Stimulated activated CD4-positive, alpha-beta T cell treated with anti-CD3 and anti-CD28 coated beads, Interleukin-15, amount 100 ng/mL, for 1 hour (primary cell): ENCODE measurements at regions not wholly inside any gene's neighbourhood (a gene's known extent, or its start where the extent isn't known, plus 50 kb on each side); places are given as distances from the start of the nearest gene placed in this dataset.

Experiments
- DNase-seq, 2 donors: peaks; one replicate each; pipeline ENCODE4 v3.0.0-alpha.2; 2020; ENCODE audit warnings: low read depth in 1 of 2, low spot score in 1 of 2

- DNase-seq, result no peak
These were observed 388.0 kb downstream of the LMO7 start for GRCh38 chr13:76024151-76024550.

DNA sequence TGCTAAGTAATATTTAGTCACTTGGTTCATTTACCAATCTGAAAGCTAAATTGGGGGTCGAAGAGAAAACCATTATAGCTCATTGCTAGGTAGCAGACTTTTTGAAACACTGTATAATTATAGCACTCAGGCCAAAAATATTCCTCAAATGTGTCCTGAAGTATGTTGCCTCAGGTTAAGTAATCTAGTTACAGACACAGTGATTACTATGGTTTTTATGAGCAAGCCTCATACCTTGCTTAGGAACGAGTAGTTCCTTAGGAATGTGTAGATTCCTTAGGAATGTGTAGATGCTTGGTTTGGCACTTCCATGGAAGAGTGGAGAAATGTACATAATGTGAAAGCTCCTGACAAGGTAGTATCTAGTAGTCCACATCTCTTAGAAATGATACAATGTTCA lies 387.5 kb downstream of the LMO7 start:
- DNase-seq, result no peak

GRCh38 chr13:76020421-76020955 lies 384.4 kb downstream of the LMO7 start:
- no peak for DNase-seq

- DNase-seq, result no peak
These were observed 383.4 kb downstream of the LMO7 start for GRCh38 chr13:76019421-76020044.

GRCh38 chr13:76017861-76018556 lies 381.9 kb downstream of the LMO7 start:
- no peak for DNase-seq

DNA sequence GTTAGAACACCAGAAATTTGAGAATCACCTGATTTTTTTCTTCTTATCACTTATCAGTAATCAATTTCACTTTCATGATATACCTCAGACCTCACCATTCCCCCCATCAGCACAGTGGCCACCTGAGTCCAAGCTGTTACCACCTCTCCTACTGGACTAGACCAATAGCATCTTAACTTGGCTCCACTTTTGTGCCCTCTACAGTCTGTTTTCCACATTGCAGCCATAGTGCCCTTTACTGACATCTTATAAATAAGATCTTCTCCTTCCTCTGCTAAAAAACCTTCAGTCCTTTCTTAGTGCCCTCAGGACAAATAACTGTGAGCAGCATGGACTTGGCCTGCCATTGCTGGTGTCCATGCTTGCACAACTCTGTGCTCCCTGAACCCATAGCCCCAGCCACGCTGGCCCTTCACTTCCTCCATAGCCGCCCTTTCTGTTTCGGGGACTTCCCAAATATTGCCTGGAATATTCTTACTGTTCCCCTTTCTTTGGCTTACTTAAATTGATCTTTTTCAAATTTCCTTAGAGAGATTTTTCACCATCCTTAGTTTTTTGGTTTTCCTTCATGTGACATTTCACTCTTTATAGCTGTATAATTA lies 380.8 kb downstream of the LMO7 start:
- no peak for DNase-seq

DNA sequence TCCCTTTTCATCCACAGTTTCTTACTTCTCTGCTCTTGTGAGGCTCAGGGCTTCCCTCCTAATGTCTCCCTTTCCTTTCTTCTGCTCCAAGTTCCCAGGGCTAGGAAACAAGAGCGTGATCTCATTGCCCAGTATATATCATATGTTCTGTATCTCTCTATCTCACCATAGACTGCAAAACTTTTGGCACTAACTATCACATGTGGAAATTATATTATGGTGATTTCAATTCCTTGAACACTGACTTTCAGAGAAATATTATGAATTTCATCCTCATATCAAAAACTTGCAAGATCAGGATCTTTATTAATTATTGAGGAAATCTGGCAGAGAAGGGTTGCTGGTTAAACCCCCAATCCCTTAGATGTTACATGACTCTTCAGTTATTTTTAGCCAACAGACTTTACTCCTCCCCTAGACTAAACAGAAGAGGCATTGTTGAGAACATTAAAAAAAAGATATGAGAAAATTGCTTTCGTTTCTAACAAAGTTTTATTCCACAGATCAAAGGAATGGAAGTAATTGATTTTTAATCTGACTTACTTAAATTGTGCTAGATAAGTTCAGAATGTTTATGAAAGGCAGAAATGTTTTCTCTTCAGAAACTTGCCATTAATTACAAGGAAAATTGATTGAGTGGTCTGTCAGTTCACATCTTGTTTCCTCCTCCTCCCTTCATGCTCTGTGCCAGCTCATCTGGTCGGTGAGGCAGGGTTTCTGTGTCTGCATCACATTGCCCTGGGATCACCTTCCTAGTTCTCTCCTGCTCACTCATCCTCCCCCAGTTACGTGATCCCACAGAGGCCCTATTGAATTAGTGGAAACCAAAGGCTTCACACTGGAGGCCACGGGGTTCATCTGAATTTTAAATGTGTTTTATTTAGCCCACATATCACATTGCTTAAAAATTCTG lies 378.5 kb downstream of the LMO7 start:
- no peak for DNase-seq

DNA sequence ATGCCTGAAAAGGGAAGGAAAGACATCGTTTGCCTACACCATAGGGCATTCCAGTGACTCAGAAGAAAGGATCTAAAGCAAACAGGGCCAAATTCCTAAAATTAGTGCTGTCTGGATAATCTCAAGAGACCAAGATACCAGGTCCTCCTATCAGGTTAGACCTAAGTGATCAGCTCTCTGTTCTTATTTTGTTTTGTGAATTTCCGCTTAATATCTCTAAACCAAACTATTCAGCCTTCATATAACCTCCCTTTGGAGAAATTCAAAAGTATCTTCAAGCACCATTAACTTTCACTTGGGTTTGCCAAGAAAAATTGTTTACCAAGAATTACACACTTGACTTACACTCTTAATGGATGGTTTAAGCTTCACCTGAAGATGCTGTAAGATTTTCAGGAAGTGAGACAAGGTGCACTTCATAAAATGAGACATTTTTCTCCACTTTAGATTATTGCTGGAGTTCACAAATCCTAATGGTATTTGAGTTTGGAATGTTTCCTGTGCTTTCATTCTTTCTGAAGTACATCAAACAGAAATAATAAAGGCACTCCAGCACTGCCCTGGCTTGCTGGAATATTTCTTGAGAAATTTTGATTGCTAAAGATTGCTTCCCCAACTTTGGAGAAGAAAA lies 376.1 kb downstream of the LMO7 start:
- DNase-seq, result no peak

DNA sequence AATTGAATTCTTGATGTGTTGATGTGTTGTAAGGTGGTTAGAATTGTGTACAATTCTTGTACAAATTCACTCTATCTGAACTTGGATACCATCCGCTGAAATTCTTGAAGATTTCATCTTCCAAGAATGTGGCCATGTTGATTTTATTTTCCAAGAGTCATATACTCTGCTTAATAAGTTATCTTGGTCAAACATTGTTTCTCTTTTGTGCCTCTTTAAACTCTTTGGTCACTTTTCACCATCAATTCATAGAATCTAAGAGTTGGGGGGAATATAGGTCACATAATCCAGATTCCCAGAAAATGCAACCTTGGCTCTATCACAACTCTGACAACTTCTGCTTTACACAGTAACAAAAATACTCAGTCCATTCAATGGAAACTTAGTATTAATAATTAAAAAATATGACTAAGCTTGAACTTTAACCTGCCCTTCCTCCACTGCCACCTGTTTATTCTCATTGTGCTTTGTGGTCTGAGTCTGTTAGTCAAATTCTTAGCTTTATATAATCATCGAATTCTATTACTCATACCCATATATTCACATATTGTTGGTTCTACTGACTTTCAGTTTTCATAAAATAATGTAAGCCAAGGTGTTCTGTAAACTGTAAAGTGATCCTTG lies 373.2 kb downstream of the LMO7 start:
- no peak for DNase-seq

DNA sequence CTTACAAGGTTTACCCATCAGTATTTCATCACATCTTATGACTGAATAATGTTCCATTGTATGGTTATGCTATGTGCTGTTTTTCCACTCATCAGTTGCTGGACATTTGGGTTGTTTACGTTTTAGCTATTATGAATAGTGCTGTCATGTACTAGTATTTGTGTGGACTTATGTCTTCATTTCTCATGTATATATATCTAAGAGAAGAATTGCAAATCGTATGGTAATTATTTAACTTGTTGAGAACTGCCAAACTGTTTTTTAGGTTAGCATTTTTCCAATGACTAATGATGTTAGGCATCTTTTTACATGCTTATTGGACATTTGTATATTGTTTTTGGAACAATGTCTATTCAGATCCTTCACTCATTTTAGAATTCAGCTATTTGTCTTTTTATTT lies 368.3 kb downstream of the LMO7 start:
- no peak for DNase-seq

DNA sequence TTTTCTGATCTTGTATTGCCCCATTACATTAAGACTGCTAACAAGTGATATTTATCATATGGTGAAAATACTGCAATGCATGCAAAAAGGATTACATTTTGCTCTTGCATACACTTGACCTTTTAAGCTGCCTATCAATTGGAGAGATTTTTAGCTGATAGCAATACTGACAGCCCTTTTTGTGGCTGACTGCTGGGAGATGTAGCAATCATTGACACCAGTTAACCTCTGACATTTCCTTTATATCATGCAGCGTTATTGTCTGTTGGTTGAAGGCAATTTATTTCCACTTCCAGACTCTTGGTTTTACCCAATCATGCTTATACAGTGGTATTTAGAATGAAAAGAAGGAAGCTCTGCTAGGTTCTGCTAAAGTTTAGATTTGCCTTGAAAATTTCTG lies 364.0 kb downstream of the LMO7 start:
- no peak for DNase-seq

GRCh38 chr13:75996582-75996981 lies 360.5 kb downstream of the LMO7 start:
- no peak for DNase-seq

GRCh38 chr13:75995966-75996365 lies 359.8 kb downstream of the LMO7 start:
- no peak for DNase-seq

DNA sequence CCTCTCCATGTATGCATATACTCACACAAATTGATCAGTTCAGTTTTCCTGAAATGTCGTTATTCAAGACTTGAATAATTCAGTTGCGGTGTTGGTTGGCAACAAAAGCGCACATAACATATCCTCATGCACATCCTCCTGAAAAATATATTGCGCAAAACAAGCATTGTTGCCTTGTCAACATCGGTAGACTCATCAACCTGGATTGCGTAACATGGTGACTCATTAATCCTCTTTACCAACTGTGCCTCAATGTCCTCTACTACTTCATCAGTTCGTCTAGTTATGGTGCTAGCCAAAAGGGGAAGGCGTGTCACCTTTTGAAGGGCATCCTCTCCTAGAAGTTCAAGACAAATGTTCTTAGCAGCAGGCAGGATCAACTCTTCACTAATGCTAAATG lies 357.7 kb downstream of the LMO7 start:
- DNase-seq, result no peak

GRCh38 chr13:75993241-75993640 lies 357.1 kb downstream of the LMO7 start:
- DNase-seq, result no peak

DNA sequence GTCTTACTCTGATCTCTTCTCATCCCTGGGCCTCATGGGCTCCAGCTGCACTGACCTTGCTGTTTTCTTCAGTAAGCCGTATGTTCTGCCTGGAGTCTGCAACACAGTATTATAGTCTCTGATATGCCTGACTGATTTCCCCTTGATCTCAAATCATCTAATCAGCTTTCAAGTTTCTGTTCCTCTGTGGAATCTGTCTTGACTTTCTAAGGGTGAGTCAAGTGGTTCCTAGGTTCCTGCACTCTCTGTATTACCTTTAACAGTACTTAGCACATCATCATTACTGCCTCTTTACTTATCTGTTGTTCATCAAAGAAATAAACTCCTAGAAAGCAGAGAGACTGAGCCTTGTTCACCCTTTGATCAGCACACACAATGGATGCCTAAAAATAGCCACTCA lies 350.7 kb downstream of the LMO7 start:
- no peak for DNase-seq

DNA sequence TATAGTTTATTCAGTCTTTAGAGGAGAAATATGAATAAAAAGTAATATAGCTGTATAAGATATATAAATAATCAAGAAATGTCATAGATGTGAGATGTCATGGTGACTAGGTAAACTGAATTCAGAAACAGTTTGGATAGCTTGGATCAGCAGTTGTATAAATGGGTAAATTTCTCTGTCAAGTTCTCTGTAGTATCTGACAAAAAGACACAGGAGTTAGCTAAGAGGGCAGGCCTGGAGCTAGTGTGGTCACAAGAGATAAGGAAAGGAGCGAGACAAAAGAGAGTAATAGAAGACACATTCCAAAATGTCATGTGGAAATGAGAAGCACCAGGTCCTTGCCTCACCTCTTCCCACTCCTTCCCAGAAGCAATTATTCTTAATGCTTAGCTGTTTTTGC lies 349.0 kb downstream of the LMO7 start:
- DNase-seq, result no peak

DNA sequence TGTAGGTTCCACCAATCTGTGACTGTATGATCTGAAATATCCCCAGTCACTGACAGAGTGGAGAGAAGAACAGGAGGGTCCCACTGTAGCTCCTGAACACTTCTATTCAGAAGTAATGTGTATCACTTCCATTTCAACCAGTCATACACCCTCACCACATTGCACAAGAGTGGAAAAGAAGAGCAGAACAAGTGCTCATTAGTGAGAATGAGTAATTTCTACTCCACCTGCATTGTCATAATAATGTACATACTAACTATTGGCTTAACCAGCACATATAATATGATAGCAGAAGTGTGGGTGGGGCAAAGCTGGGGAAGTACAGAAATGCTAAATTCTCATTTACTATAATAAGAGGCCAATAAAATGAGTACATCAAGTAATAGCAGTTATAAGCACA lies 342.7 kb downstream of the LMO7 start:
- DNase-seq, result no peak

DNA sequence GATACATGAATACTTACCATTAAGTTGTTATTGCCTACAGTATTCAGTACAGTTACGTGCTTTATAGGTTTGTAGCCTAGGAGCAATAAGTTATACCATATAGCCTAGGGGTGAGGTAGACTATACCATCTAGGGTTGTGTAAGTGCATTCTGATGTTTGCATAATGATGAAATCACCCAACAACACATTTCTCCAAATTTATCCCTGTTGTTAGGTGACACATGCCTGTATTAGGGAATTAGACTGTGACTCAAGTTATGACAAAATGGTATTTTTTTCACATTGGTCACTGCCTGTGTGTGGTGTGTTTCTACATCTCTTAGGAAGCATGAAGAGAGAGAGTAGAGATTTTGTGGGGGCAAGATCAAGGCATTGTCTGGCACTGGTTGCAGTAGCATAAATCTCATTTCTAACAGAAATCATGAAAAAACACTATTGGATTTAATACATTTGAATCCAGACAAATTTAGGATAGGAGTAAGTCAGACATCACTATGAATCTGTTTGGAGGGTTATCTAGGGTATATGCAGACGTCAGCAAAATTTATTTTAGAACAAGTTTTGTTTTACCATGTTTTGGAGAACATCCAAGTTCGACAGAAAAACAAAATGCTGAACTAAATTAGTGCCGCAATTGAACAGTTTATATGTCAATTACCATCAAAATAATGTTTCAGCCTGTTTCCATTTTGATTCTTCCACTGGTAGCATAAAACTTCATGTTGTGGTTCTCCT lies 332.1 kb downstream of the LMO7 start:
- no peak for DNase-seq

DNA sequence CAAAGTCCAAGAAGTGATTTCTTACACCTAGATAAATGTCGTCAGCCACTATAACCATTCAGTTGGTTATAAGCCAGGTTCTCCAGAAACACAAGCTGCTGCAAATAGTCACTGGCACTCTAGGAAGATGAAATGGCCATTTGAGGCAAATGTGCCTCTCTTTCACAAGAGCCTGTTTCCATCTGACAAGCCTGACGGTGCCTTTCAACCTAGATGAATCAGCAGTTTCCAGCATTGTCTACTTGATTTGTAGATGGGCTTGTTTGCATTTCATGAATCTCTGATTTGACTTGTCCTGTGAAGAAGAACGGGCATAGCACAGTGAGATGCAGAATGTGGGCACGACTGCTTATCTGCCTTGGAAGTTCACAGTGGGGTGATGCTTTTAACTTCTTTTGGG lies 327.2 kb downstream of the LMO7 start:
- no peak for DNase-seq
